Type B pancreatic cell (in vitro differentiated cells): ENCODE measurements at regions not wholly inside any gene's neighbourhood (a gene's known extent, or its start where the extent isn't known, plus 50 kb on each side); places are given as distances from the start of the nearest gene placed in this dataset.
"Not testable (repeated sequence)": the region's sequence is repeated elsewhere in the genome, so short reads cannot be mapped to it uniquely, and the experiment has no call there.

Experiments
- DNase-seq: peaks from one replicate; pipeline ENCODE4 v3.0.0; 2021; ENCODE audit warnings: mixed read lengths; ENCODE audit not compliant: unreplicated experiment; ENCODE audit errors: extremely low spot score
- H3K27ac Mint-ChIP-seq: 2 replicates; pipeline ENCODE4 v1.8.0; 2021; ENCODE audit warnings: mild to moderate bottlenecking, mixed read lengths
- H3K27me3 Mint-ChIP-seq: 2 replicates; pipeline ENCODE4 v1.8.0; 2021; ENCODE audit warnings: mixed read lengths
- H3K36me3 Mint-ChIP-seq: 2 replicates; pipeline ENCODE4 v1.8.0; 2021; ENCODE audit warnings: mixed read lengths
- H3K4me1 Mint-ChIP-seq: one replicate; pipeline ENCODE4 v1.8.0; 2021; ENCODE audit warnings: mixed read lengths; ENCODE audit not compliant: unreplicated experiment
- H3K4me3 Mint-ChIP-seq: 2 replicates; pipeline ENCODE4 v1.8.0; 2021; ENCODE audit warnings: mild to moderate bottlenecking, mixed read lengths
- H3K9me3 Mint-ChIP-seq: 2 replicates; pipeline ENCODE4 v1.8.0; 2021; ENCODE audit warnings: mixed read lengths
- CTCF ChIP-seq: fragments of 200-600 bp; sonication (generic); conservative IDR thresholded peaks from 2 replicates; pipeline ENCODE4 v1.5.0; 2021; ENCODE audit warnings: antibody characterized with exemption, mild to moderate bottlenecking

GRCh38 chr2:116545286-116546068 is 1269.0 kb upstream of the DDX18 start:
- Mint-ChIP-seq H3K27ac (no peak overlapping the region), H3K36me3 (no peaks in the 10 kb centered on the region), H3K4me3 (no peak overlapping the region)

GRCh38 chr2:116552738-116553419 is 1261.6 kb upstream of the DDX18 start:
- H3K27me3 Mint-ChIP-seq, H3K4me1 Mint-ChIP-seq, DNase-seq, H3K9me3 Mint-ChIP-seq, H3K4me3 Mint-ChIP-seq, H3K36me3 Mint-ChIP-seq, H3K27ac Mint-ChIP-seq: not testable (repeated sequence)

More at GRCh38 chr2:116545286-116546068, 1269.0 kb upstream of the DDX18 start:
- no peaks in the 10 kb centered on the region for H3K27me3 Mint-ChIP-seq
- no peak for TF ChIP-seq CTCF
- no peaks in the 10 kb centered on the region for H3K9me3 Mint-ChIP-seq
- no peaks in the 10 kb centered on the region for H3K4me1 Mint-ChIP-seq
- no peak for DNase-seq

GRCh38 chr2:116580209-116580608 is 1234.3 kb upstream of the DDX18 start:
- peaks cover 5% of the 10 kb centered on the region for H3K9me3 Mint-ChIP-seq
- DNase-seq: no peak
- H3K27me3 Mint-ChIP-seq: no peaks in the 10 kb centered on the region
- H3K27ac Mint-ChIP-seq: no peak overlapping the region
- H3K4me1 Mint-ChIP-seq: no peaks in the 10 kb centered on the region
- no peak overlapping the region for H3K4me3 Mint-ChIP-seq
- H3K36me3 Mint-ChIP-seq: no peaks in the 10 kb centered on the region
- no peak for TF ChIP-seq CTCF

- Mint-ChIP-seq H3K4me1 (no peaks in the 10 kb centered on the region), H3K27ac (no peak overlapping the region), H3K36me3 (no peaks in the 10 kb centered on the region), H3K4me3 (no peak overlapping the region), H3K9me3 (peaks cover 5% of the 10 kb centered on the region), H3K27me3 (no peaks in the 10 kb centered on the region)
- DNase-seq: no peak
- no peak for TF ChIP-seq CTCF
Observed at GRCh38 chr2:116582850-116583249, 1231.6 kb upstream of the DDX18 start.

- no peak overlapping the region for H3K27ac Mint-ChIP-seq
- no peaks in the 10 kb centered on the region for H3K27me3 Mint-ChIP-seq
- no peaks in the 10 kb centered on the region for H3K4me1 Mint-ChIP-seq
- no peak for TF ChIP-seq CTCF
- no peak overlapping the region for H3K4me3 Mint-ChIP-seq
- H3K9me3 Mint-ChIP-seq: peaks cover 5% of the 10 kb centered on the region
- H3K36me3 Mint-ChIP-seq: no peaks in the 10 kb centered on the region
- DNase-seq: no peak
Observed at GRCh38 chr2:116585669-116586327, 1228.7 kb upstream of the DDX18 start.

GRCh38 chr2:116586328-116586689 is 1228.2 kb upstream of the DDX18 start:
- Mint-ChIP-seq H3K9me3 (peaks cover 5% of the 10 kb centered on the region), H3K27ac (no peak overlapping the region), H3K36me3 (no peaks in the 10 kb centered on the region), H3K4me3 (no peak overlapping the region), H3K4me1 (no peaks in the 10 kb centered on the region), H3K27me3 (no peaks in the 10 kb centered on the region)
- no peak for DNase-seq
- no peak for TF ChIP-seq CTCF
